22Rv1 (cell line): ENCODE measurements at regions not wholly inside any gene's neighbourhood (a gene's known extent, or its start where the extent isn't known, plus 50 kb on each side); places are given as distances from the start of the nearest gene placed in this dataset.

ENCODE experiments used
- H3K27ac ChIP-seq: fragments of 450-650 bp; 2 replicates; pipeline ENCODE4 v1.5.1; 2017
- ZFX ChIP-seq: fragments of 450-650 bp; IDR thresholded peaks from 2 replicates; pipeline ENCODE4 v1.6.1; 2017; ENCODE audit warnings: antibody characterized with exemption, borderline replicate concordance
- TF ChIP-seq, protein P1 (sequence below): fragments of 450-650 bp; IDR thresholded peaks from 2 replicates; pipeline ENCODE4 v1.5.1; 2017; ENCODE audit warnings: mild to moderate bottlenecking

DNA sequence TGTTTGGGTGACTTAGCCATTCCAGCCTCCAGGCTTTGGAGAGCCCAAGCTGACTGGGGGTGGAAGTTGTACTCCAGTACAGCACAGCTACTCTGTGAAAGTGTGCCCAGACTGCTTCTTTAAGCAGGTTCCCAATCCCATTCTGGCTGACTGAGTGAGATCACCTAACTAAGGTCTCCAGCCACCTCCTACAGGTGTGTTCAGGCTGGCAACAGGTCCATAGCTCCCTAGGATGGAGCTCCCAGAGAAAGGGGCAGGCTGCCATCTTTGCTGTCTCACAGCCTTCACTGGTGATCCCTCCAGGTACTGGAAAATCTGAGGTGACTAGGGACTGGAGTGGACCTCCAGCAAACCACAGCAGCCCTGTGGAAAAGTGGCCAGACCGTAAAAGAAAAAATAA lies 445.3 kb upstream of the KCNMB2 start:
- no peak for TF ChIP-seq ZFX
- TF ChIP-seq, protein P1, sequence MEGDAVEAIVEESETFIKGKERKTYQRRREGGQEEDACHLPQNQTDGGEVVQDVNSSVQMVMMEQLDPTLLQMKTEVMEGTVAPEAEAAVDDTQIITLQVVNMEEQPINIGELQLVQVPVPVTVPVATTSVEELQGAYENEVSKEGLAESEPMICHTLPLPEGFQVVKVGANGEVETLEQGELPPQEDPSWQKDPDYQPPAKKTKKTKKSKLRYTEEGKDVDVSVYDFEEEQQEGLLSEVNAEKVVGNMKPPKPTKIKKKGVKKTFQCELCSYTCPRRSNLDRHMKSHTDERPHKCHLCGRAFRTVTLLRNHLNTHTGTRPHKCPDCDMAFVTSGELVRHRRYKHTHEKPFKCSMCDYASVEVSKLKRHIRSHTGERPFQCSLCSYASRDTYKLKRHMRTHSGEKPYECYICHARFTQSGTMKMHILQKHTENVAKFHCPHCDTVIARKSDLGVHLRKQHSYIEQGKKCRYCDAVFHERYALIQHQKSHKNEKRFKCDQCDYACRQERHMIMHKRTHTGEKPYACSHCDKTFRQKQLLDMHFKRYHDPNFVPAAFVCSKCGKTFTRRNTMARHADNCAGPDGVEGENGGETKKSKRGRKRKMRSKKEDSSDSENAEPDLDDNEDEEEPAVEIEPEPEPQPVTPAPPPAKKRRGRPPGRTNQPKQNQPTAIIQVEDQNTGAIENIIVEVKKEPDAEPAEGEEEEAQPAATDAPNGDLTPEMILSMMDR = no peak
- H3K27ac ChIP-seq = no peak overlapping the region

DNA sequence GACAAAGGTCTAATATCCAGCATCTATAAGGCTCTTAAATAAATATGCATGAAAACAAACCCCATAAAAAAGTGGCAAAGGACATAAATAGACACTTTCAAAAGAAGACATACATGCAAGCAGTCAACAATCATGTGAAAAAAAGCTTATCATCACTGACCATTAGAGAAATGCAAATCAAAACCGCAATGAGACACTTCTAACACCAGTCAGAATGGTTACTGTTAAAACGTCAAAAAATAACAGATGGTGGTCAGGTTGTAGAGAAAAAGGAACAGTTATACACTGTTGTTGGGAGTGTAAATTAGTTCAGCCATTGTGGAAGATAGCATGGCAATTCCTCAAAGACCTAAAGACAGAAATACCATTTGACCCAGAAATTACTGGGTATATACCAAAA lies 440.7 kb upstream of the KCNMB2 start:
- TF ChIP-seq ZFX = no peak
- TF ChIP-seq, protein P1 = no peak
- H3K27ac ChIP-seq = no peak overlapping the region

DNA sequence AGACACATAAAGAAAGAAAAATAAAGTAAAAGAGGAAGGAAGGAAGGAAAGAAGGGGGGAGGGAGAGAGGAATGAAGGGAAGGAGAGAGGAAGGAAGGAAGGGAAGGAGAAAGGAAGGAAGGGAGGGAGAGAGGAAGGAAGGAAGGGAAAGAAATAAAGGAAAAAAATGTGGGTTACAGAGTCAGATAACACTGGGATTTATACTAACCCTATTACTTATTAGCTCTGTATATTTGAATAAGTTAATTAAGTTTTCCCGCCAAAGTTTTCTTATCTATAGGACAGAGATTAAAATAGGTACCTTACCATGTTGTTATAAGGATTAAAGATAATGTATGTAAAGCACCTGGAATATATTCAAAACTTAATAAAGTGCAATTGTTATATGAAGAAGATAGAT lies 439.3 kb upstream of the KCNMB2 start:
- TF ChIP-seq, protein P1 = no peak
- no peak for TF ChIP-seq ZFX
- no peak overlapping the region for H3K27ac ChIP-seq

DNA sequence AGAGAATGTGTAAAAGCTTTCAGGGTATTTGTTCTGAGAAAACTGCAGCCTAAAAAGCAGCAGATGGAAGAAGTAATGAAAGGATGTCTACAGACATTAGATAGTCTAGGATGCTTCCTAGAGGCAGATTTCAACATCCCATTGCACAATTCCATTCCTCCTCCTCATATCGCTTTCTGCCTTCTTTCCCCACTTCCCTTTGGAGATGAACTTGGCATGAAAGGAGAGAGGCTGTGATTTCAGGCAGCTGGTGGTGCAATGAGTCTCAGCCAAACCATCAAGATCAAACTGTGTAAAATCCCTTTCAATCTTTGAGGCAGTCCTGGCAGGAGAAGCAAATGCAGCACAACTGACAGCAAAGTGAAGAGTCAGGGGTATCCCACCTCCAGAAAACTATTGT lies 438.7 kb upstream of the KCNMB2 start:
- H3K27ac ChIP-seq = no peak overlapping the region
- TF ChIP-seq, protein P1 = no peak
- TF ChIP-seq ZFX = no peak

DNA sequence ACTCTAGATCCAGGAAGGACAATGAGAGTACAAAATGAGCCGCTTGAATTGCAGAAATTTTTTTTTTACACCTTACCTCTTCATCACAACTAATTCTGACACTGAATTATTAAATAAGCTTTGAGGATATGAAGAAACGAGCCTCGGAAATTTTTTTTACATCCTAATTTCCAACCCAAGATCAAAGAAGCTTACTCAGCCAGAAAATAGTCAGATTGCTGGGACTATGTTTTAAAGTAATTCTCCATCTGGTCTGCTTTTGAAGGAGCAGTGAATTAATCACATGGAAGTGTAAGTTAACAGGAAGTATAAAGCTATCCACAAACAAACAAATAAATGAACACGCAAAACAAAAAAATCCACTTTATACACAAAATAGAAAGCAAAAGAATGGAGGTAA lies 437.0 kb upstream of the KCNMB2 start:
- no peak for TF ChIP-seq ZFX
- TF ChIP-seq, protein P1 = no peak
- no peak overlapping the region for H3K27ac ChIP-seq

DNA sequence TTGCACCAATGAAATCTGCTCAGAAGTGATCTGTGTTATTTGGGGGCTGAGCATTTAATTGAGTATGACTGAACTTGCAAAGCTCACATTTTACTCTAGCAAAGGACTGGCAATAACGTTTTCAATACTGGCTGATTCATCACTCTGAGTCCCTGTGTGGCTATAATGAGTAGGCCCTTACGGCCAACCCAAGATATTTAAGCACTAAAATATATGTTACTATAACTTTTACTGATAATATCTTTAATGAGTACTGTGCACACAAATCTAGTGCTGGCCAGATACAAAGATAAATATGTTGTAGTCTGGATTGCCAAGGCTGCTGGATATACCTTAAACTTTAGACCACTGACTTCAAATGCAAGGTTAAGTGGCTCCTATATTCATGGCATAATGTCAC lies 436.4 kb upstream of the KCNMB2 start:
- TF ChIP-seq, protein P1 = no peak
- no peak for TF ChIP-seq ZFX
- H3K27ac ChIP-seq = no peak overlapping the region

DNA sequence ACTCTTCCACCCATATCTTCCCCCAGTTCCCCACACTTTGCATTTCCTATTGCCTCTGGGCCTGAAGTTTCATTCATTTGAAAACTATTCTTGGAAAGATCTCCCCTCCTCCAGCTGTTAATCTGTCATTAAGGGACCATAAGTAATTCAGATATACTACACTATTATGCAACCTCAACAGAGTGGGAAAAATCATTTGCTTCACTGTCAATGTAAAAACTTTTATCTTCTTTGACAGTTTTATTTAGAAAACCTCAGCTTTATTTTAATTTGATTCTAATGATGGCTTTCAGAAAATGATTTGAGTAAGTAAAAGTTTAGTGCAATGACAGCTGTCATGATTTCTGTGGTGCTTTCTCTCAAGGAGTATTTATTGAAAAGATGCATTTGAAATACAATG lies 435.3 kb upstream of the KCNMB2 start:
- TF ChIP-seq, protein P1 = no peak
- no peak for TF ChIP-seq ZFX
- H3K27ac ChIP-seq = no peak overlapping the region
